ENCODE measurements at regions not wholly inside any gene's neighbourhood (a gene's known extent, or its start where the extent isn't known, plus 50 kb on each side); places are given as distances from the start of the nearest gene placed in this dataset.

DNA sequence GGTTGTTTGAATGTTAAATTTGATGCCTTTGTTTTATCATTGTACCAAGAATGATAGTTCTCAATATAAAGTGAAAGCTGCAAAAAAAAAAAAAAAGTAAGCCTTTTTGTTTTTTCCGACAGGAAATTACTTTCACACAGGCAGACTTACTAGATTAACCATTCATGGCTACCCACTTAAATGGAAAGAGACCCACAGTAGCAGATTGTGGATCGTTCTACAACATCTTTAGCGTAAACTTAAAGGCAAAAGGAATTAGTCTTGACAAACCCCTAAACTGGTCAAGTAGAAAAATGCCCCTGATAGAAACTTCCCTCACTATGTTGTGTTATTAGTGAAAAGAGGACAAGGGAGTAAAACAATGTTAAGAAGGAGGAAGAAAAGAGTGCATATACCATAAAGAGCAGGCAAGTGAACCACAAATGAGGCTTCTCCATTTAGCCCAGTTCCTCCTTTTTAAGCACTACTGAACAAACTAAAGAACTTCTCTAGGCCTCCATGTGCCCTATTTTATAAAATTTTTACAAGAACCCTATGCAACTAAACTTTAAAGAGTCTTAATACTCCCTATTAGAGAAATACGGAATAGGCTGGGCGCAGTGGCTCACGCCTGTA, 1560.3 kb downstream of the MRPL39 start:
- TF ChIP-seq EP300 (IDR thresholded peaks at IDR 0.05; ENCODE audit: borderline replicate concordance in 1 of 2, low read depth in 2 of 2, low read length in 2 of 2) (no peak), SIX5 (IDR thresholded peaks at IDR 0.05; ENCODE audit: low read depth, low read length) (no peak), CHD2 (IDR thresholded peaks at IDR 0.05; ENCODE audit: low read length) (no peak), SRF (IDR thresholded peaks at IDR 0.05; ENCODE audit: low read depth, low read length) (no peak), BRCA1 (IDR thresholded peaks at IDR 0.05; ENCODE audit: low read depth, low read length) (no peak), EZH2 (IDR thresholded peaks at IDR 0.05; ENCODE audit: low read depth, low read length, severe bottlenecking) (no peak), POLR2A (IDR thresholded peaks at IDR 0.05; ENCODE audit: control extremely low read depth in 1 of 2, low read depth in 2 of 2, low read length in 2 of 2) (no peak), KDM5A (IDR thresholded peaks at IDR 0.05; ENCODE audit: low read length) (no peak)
- TF ChIP-seq, protein P1, sequence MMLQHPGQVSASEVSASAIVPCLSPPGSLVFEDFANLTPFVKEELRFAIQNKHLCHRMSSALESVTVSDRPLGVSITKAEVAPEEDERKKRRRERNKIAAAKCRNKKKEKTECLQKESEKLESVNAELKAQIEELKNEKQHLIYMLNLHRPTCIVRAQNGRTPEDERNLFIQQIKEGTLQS (IDR thresholded peaks at IDR 0.05; ENCODE audit: insufficient read depth, low read depth, low read length) = no peak
- TF ChIP-seq, protein P2, sequence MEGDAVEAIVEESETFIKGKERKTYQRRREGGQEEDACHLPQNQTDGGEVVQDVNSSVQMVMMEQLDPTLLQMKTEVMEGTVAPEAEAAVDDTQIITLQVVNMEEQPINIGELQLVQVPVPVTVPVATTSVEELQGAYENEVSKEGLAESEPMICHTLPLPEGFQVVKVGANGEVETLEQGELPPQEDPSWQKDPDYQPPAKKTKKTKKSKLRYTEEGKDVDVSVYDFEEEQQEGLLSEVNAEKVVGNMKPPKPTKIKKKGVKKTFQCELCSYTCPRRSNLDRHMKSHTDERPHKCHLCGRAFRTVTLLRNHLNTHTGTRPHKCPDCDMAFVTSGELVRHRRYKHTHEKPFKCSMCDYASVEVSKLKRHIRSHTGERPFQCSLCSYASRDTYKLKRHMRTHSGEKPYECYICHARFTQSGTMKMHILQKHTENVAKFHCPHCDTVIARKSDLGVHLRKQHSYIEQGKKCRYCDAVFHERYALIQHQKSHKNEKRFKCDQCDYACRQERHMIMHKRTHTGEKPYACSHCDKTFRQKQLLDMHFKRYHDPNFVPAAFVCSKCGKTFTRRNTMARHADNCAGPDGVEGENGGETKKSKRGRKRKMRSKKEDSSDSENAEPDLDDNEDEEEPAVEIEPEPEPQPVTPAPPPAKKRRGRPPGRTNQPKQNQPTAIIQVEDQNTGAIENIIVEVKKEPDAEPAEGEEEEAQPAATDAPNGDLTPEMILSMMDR (IDR thresholded peaks at IDR 0.05; ENCODE audit: control extremely low read depth in 1 of 3, insufficient read depth in 1 of 3, low read depth in 1 of 3, low read length in 3 of 3) = no peak
- TF ChIP-seq, protein P3, sequence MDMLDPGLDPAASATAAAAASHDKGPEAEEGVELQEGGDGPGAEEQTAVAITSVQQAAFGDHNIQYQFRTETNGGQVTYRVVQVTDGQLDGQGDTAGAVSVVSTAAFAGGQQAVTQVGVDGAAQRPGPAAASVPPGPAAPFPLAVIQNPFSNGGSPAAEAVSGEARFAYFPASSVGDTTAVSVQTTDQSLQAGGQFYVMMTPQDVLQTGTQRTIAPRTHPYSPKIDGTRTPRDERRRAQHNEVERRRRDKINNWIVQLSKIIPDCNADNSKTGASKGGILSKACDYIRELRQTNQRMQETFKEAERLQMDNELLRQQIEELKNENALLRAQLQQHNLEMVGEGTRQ (IDR thresholded peaks at IDR 0.05; ENCODE audit: low read length) = no peak
